HG03095 (cell line): ENCODE measurements at regions not wholly inside any gene's neighbourhood (a gene's known extent, or its start where the extent isn't known, plus 50 kb on each side); places are given as distances from the start of the nearest gene placed in this dataset.

ENCODE experiments used
- ATAC-seq: cut with Tn5 transposase; IDR thresholded peaks from one replicate; pipeline ENCODE4 v1.9.1; 2021; ENCODE audit warnings: moderate library complexity; ENCODE audit not compliant: unreplicated experiment

DNA sequence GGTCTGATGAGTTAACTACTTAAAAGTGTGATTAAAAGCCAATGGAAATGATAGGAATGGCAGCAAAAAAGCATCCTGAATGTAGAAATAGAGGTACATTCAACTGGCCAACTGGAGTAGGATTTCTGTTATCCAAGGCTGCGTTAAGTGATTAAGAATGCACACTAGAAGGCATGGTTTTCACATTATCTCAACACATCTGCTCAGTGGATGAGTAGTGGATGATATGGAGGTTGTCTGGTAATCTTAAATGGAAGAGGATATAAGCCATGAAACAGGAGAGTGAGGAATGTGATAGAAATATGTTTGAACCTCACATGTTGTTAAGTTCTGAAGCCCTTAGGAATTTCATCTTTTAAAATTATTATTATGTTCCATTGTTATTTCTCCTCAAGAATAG, 839.9 kb downstream of the USP25 start:
- no peak for ATAC-seq

DNA sequence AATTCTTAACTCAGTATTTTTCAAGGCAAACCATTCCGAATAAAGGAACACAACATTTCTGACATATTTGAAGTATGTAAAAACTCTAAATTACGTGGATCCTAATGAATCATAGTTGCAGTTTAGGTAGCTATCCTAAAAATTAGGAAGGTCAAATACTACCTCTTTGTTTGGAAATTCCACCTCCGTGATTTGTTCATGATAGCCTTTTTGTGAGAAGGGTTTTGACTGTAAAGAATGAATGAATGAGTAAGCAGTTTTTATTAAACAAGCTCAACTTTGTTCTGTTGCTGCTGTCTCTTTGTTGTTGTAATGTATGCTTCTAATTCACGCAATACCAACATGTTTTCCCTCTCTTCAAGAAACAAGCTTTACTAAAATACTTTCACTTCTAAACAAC, 840.4 kb downstream of the USP25 start:
- no peak for ATAC-seq

DNA sequence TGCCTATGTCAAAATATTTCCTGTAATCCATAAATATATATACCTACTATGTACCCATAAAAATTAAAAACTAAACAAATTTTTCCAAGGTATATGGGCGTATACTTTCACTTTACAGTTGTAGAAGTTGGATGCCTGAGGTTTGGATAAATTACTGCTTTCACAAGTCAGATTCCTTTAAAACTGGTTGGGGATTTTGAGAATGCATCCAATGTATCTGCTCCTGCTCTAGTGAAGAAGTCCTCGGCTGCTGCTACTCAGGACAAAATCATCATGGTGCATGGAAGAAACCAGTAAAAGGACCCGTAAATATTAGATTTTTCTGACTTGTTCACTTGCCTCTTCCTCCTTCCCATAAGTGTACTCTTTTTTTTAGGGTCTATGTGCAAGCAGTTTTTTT, 841.1 kb downstream of the USP25 start:
- no peak for ATAC-seq

GRCh38 chr21:16571594-16571993, 841.8 kb downstream of the USP25 start:
- ATAC-seq, result no peak

DNA sequence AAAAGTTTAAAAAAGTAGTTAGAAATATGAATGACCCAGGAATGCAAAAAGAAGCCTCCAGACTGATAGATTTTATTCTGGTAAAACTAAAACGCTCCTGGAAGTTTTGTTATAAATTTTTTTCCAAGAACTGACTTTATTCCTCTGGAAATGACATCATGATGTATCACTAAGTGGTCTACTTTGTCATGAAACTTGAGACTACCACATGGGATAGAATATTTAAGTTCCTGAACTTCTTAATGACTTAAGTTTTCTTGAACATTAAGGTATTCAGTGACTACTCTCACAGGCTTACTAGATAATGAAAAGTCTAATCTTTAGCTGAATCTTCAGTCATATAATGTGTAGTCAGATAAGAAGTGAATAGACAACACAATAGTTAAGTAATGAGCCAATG, 842.2 kb downstream of the USP25 start:
- no peak for ATAC-seq

DNA sequence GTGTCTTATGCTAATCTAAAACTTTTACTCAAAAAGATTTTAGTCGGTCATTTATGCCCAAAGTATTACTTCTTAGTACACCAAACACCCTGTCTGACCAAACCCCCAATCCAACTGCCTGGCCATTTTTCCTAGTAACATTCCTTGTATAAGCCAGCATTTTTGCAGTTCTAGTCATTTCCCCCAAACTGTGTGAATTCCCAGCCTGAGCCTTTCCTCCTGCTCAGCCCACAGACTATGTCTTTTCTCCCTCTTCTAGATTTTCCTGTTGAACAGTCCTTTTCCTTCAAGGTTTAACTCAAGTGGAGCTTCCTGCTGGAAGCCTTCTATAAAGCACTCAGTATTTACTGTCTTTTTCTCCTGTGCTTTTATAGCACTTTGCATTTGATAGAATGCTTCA, 843.8 kb downstream of the USP25 start:
- ATAC-seq, result no peak

GRCh38 chr21:16577975-16578374, 848.2 kb downstream of the USP25 start:
- ATAC-seq, result no peak

GRCh38 chr21:16578912-16579311, 849.1 kb downstream of the USP25 start:
- no peak for ATAC-seq

GRCh38 chr21:16579538-16579937, 849.8 kb downstream of the USP25 start:
- ATAC-seq, result no peak

DNA sequence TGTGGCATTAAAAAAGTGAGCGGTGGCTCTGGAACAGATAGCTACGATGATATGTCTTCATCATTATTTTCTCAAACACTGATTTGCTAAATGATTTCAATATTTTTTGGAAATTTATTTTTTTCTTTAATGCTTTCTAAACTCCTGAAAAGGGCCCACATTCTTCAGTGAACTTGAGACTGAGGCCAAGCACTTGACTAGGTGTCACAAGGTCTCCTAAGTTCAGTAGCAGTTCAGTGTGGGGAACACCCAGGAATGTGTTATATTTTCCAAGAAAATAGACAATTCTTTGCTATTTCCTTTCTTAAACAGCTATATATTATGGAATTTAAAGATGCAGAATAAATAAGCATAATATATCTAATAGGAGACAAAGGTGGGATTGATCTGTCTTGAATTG, 850.9 kb downstream of the USP25 start:
- ATAC-seq, result no peak

DNA sequence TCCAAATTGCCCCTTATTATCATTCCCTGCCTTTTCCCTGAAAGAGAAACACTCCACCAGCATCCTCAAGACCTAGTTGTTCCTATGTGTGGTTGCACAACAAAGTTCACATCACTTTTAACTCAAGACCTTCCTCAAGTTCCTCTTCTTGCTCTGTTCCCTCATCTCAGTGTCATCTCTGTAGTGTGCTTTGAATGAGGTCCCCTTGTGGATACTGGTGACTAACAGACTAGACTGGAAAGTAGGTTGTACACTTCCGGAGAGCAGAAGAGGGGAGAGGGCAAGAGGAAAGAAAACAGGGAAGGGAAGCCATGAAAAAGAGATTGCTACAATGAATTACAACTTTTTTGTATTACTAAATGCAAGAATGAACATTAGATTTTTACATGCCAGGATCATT, 853.8 kb downstream of the USP25 start:
- ATAC-seq, result no peak

GRCh38 chr21:16584756-16585155, 855.0 kb downstream of the USP25 start:
- ATAC-seq, result no peak

DNA sequence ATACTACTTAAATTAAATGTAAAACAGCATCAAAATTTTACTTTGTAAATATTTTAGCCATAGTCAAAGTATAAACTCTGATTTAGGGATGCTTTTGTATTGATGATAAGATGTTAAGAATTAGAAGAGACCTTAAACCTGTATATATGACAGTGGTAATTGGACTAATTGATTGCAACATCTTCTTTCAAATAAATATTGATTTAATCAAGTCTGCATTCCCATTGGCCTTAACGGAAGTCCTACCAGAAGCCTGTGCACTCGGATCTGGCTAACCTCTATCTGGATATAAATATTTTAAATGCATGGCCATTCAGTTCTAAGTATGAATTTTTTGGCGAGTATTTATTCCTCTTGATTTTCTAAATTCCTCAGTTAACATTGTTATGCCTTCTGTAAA, 856.1 kb downstream of the USP25 start:
- no peak for ATAC-seq

DNA sequence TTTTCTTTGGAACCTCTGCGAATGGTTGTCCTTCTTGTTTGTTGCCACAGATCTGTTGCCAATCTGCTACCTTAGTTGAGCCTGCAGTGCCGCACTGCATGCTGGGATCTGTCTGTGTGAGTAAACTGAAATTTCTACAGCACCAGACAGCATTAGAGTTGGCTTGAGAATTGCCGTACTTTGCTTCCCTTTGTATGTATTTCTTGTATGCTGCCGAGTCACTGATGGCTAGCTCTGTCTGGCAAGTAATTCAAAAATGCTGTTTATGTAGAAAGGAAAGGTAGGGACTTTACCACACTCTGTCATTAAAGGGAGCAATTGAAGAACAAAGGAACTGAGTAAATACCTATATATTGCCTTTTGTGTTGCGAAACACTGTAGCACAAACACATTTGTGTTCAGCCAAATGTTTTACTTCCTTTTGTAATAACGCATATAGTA, 857.4 kb downstream of the USP25 start:
- no peak for ATAC-seq

DNA sequence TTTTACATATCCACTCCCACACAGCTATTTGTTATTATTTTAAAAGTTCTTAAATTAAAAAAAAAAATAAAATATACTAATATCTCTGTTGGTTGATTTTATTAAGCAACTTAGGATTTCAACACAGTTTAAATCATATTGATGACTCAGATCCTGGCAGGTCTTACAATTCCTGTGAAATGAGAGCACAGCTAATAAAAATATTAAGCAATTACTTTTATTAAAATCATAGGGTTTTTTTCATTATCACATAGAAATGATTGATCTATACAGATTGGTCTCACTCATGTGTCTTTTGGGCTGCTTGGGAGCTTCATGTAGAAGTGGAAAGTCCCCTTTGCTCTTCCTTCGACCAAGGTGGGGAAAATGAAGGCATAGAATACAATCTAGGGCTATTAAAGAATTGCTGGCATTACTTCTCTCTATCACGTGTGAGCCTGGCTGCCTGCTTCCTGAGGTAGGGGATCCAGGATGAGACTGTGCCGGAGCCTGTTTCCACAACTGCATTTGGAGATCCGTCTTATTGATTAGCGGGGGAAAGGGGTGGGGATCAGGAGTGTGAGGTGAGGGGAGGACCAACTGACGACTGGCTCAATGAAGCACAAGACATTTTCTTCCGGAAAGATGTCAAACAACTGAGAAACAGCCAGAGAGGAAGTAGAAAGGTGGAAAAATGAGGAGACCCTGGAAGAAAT, 858.0 kb downstream of the USP25 start:
- ATAC-seq, result no peak

GRCh38 chr21:16588433-16588860, 858.7 kb downstream of the USP25 start:
- ATAC-seq, result no peak

DNA sequence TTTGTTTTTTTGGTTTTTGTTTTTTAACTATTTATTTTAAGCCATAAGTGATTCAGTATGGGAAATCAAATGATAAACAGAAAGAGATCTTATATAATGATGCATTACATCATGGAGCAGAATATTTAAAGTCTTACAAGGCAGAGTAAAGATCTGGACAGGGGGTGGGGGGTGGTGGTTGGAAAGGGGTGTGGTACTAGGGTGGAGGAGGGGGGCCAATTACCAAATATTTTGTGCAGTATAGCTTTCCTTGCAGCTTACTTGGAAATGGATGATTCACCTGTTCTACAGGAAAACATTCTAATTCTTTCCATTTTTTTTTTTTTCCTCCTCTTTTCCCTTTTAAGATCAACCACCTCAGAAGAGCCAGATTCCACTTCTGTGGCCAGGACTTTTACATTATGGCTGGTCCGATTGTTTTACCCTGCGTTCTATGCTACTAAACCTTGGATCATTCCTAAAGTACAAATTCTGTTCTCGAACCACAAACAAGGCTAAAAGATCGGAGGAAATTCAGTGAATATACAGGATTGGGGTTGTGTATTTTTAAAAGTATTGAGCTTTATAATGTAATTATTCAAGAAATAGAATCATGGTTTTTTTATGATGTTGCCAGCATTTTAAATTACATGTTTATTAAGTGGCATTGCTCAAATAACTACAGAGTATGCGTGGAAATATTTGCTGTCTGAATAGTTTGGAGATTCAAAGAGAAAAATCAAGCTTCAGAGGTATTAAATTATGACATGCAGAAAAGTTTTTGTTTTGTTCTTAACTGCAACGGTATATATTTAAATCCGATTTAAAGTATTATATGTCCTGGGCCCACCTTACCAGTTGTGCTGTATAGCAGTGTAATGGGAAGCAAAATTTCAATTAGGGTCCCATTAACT, 859.5 kb downstream of the USP25 start:
- no peak for ATAC-seq

DNA sequence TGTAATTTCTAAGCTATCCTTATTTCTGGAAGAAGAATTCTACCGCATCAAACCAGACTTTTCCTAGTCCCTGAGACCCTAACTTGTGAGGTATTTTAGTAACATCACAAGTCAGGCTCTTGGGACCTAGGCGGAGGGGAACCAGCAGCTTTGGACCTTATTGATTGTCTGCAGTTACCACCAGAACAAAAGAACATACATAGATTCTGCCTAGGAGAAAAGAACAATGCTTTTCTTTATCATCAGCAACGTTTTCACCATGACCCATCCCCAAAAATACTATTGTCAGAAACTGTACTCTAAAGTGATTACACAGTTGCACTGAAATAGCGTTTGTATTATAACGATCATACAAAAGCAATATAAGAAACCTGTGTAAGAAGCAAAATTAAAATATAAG, 860.4 kb downstream of the USP25 start:
- no peak for ATAC-seq

- no peak for ATAC-seq
Observed at GRCh38 chr21:16590641-16591292, 861.0 kb downstream of the USP25 start.

DNA sequence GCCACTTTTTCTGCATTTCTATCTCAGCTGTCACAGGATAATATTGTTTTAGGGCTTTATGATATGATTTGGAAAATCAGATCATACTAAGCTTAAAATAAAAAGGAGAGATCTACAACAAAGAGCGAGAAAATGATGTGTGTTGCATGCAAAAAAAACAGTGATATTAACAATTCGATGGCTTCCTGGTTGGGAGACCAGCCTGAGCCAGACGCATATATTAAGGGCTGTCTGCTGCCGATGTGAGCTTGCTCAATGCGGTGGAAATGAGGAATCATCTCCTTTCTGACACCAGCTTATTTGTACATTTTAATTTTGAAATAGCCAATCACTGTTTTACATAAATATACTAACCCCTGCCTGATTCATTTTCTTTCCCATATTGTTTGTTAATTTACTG, 862.6 kb downstream of the USP25 start:
- no peak for ATAC-seq

GRCh38 chr21:16594191-16594590, 864.4 kb downstream of the USP25 start:
- ATAC-seq, result no peak

- ATAC-seq, result no peak
Observed at GRCh38 chr21:16596369-16596768, 866.6 kb downstream of the USP25 start.
